ENCODE measurements at regions not wholly inside any gene's neighbourhood (a gene's known extent, or its start where the extent isn't known, plus 50 kb on each side); places are given as distances from the start of the nearest gene placed in this dataset.

DNA sequence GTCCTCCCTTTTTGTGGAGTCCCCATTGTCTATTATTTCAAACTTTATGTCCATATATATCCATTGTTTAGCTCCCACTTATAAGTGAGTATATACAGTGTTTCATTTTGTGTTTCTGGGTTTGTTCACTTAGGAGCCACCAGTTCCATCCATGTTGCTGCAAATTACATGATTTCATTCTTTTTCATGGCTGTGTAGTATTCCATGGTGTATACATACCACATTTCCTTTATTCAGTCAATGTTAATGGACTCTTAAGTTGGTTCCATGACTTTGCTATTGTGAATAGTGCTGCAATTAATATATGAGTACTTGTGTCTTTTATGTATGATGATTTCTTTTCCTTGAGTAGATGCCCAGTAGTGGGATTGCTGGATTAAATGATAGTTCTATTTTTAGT is 329.1 kb downstream of the AR start:
- in situ Hi-C loops (cut with MboI; ENCODE audit: low pct_unique_long_range_greater_than_20kb, low sequenced_read_pairs): no loop called here
- no peak for DNase-seq

DNA sequence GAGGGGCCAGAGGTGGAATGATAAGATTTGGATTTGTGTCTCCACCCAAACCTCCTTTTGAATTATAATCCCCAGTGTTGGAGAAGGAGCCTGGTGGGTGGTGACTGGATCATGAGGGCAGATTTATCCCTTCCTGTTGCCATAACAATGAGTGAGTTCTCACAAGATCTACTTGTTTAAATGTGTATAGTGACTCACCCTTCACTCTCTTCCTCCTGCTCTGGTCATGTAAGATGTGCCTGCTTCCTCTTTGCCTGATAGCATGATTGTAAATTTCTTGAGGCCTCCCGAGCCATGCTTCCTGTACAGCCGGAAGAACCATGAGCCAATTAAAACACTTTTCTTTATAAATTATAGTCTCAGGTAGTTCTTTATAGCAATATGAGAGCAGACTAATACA is 348.6 kb downstream of the AR start:
- in situ Hi-C loops (cut with MboI; ENCODE audit: low pct_unique_long_range_greater_than_20kb, low sequenced_read_pairs): no loop called here
- peak; percentile 69 for DNase-seq

DNA sequence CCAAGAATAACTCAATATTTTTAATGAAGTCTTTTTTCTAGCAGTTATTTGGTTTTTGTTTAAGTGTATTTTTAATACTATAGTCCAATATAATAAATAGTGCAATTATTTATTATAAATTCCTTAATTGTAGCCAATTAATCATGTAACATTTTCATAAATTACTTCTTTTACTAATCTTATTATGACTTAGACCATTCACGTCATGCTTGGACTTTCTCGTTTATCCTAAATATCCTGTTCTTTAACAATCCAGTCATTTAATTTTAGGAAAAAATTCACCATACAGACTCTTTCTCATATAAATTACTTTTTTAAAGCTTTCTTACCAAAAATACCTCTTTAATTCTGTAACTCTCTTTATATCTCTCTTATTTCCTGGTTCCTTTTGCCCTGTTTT is 350.1 kb downstream of the AR start:
- peak; percentile 23 for DNase-seq
- in situ Hi-C loops (cut with MboI; ENCODE audit: low pct_unique_long_range_greater_than_20kb, low sequenced_read_pairs): no loop called here

DNA sequence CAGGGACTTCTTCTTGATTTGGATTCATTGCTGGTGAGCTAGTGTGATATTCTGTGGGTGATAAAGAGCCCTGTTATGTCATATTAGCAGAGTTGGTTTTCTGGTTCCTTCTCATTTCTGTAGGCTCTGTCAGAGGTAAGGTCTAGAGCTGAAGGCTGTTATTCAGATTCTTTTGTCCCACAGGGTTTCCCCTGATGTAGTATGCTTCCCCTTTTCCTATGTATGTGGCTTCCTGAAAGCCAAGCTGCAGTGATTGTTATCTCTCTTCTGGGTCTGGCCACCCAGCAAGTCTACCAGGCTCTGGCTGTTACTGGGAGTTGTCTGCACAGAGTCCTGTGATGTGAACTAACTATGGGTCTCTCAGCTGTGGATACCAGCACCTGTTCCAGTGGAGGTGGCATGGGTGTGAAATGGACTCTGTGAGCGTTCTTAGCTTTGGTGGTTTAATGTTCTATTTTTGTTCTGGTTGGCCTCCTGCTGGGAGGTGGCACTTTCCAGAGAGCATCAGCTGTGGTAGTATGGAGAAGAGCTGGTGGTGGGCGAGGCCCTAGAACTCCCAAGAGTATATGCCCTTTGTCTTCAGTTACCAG is 373.7 kb downstream of the AR start:
- peak; percentile 93 for DNase-seq
- in situ Hi-C loops (cut with MboI; ENCODE audit: low pct_unique_long_range_greater_than_20kb, low sequenced_read_pairs): no loop called here

DNA sequence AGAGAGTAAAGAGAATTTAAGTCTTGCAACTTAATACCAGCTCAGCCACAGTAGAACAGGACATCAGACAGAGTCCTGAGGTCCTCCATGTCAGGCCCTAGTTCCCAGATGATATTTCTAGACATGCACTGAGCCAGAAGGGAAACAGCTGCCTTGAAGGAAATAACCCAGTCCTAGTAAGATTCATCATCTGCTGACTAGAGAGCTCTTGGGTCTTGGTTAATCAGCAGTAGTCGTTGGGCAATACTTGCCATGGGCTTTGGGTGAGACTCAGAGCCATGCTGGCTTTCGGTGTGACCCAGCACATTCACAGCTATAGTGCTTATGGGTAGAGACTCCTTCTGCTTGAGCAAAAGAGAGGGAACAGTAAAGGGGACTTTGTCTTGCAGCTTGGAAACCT is 379.1 kb downstream of the AR start:
- in situ Hi-C loops (cut with MboI; ENCODE audit: low pct_unique_long_range_greater_than_20kb, low sequenced_read_pairs): no loop called here
- no peak for DNase-seq

DNA sequence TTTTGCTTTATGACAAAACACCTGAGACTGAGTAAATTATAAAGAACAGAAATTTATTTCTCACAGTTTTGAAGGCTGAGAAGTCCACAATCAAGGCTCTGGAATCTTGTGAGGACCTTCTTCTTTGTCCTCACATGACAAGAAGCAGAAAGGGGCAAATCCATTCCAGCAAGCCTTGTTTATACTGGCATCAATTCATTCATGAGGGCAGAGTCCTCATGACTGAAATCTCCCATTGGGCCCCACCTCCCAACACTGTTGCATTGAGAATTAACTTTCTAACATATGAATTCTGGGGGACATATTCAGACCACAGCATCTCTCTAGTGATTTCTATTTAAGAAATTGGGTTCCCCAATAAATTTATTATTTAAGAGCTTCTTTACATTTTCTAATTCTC is 395.4 kb downstream of the AR start:
- in situ Hi-C loops (cut with MboI; ENCODE audit: low pct_unique_long_range_greater_than_20kb, low sequenced_read_pairs): no loop called here
- DNase-seq: no peak

DNA sequence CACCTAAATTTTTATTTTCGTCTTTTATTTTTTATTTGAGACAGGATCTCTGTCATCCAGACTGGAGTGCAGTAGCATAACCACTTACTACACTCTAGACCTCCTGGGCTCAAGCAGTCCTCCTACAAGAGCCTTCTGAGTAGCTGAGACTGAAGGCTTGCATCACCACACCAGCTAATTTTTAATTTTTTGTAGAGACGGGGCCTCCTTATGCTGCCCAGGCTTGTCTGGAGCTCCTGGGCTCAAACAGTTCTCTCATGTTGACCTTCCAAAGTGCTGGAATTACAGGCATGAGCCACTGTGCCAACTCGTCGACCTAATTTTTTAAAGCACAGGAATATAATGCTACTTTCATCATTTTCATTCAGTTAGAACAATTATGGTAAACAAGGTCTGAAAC is 405.4 kb downstream of the AR start:
- in situ Hi-C loops (cut with MboI; ENCODE audit: low pct_unique_long_range_greater_than_20kb, low sequenced_read_pairs): no loop called here
- DNase-seq: no peak

DNA sequence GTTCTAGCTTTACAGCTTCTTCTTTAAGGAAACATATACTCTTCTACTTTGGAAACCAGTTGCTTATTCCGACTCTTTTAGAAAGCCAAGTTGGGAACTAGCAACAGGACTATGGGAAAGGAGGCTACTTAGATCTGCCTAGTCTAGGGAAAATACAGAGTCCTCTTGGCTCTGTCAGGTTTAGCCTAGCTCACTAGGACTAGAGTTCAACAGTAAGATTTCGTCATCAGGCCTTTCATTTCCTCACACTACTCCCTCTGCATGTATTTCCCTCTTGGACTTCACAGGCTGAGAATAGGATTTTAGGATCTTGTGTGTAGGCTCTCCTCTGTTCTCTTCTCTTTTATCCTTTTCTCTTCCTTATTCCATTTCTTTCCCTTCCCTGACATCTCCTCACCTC is 409.8 kb downstream of the AR start:
- DNase-seq: no peak
- in situ Hi-C loops (cut with MboI; ENCODE audit: low pct_unique_long_range_greater_than_20kb, low sequenced_read_pairs): no loop called here

DNA sequence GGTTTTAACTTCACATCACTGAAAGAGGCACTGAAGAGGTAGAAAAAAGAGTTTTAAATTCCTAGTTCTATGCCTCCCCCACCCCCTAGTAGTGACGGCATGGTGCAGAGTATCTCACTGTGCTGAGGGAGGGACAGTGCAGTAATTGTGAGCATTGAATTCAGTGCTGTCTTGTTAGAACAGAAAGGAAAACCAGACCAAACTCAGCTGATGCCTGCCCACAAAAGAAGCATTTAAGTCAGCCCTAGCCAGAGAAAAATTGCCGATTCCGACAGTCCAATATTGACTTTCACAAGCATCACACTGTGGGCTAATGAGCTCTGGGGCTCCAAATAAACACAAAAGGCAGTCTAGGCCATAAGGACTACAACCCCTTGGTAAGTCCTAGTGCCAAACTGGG is 417.7 kb downstream of the AR start:
- DNase-seq: no peak
- in situ Hi-C loops (cut with MboI; ENCODE audit: low pct_unique_long_range_greater_than_20kb, low sequenced_read_pairs): no loop called here
